ENCODE measurements at regions not wholly inside any gene's neighbourhood (a gene's known extent, or its start where the extent isn't known, plus 50 kb on each side); places are given as distances from the start of the nearest gene placed in this dataset.

DNA sequence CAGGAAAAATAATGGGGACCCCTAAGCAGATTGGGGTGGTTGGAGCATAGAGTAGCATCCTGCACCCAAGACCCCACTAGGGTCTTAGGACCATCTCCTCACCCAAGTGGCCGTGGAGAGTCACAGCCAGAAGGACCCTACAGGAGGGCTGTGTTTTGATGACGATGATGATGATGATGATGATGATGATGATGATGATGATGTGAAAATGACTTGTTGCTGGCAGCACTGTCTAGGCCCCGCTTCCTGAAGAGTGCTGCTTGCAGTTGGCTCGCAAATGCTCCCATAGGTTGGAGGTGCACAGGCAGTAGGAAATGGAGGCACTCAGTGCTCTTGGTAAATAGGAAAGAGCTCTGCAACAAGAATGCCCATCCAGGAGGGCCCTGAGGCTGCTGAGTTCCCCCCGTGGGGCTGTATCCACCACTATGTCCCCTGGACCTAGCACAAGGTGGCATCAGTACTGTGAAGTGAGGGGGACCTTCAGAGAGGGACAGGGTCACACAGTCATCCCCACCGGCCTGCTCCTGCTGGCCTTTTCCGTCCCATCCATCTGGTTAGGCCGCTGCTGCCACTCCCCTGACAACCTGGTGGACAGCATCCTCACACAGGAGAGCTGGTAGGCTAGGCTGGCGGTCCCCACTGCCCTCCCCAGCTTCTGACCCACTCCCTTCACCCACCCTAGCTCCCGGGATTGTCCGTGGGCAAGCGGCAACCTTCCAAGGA is 139.6 kb downstream of the FOXD2 start:
- H4K20me1 ChIP-seq (ENCODE audit: insufficient read depth, low read length, poor library complexity, severe bottlenecking), result no peaks in the 10 kb centered on the region
- no peak overlapping the region for H3K4me2 ChIP-seq (ENCODE audit: low read depth, low read length, poor library complexity, severe bottlenecking)
- no peaks in the 10 kb centered on the region for H3K27me3 ChIP-seq (ENCODE audit: insufficient read depth, low read length, poor library complexity, severe bottlenecking)
- H3K4me1 ChIP-seq (ENCODE audit: insufficient read depth, low read length, poor library complexity, severe bottlenecking), result no peaks in the 10 kb centered on the region
- no peaks in the 10 kb centered on the region for H3F3A ChIP-seq (ENCODE audit: low read depth)
- no peak overlapping the region for H3K9ac ChIP-seq (ENCODE audit: low read depth, low read length, poor library complexity, severe bottlenecking)
- no peaks in the 10 kb centered on the region for H3K36me3 ChIP-seq (ENCODE audit: insufficient read depth, low read length)
- H3K9me3 ChIP-seq (ENCODE audit: insufficient read depth, low read depth, low read length), result no peaks in the 10 kb centered on the region
- no peaks in the 10 kb centered on the region for H3K79me2 ChIP-seq (ENCODE audit: insufficient read depth, low read length)
- TF ChIP-seq, protein P1, sequence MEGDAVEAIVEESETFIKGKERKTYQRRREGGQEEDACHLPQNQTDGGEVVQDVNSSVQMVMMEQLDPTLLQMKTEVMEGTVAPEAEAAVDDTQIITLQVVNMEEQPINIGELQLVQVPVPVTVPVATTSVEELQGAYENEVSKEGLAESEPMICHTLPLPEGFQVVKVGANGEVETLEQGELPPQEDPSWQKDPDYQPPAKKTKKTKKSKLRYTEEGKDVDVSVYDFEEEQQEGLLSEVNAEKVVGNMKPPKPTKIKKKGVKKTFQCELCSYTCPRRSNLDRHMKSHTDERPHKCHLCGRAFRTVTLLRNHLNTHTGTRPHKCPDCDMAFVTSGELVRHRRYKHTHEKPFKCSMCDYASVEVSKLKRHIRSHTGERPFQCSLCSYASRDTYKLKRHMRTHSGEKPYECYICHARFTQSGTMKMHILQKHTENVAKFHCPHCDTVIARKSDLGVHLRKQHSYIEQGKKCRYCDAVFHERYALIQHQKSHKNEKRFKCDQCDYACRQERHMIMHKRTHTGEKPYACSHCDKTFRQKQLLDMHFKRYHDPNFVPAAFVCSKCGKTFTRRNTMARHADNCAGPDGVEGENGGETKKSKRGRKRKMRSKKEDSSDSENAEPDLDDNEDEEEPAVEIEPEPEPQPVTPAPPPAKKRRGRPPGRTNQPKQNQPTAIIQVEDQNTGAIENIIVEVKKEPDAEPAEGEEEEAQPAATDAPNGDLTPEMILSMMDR (conservative IDR thresholded peaks at IDR 0.05; ENCODE audit: low read length), result no peak
- no peak for TF ChIP-seq EZH2phosphoT487 (IDR thresholded peaks at IDR 0.05; ENCODE audit: borderline replicate concordance)
- H3K4me3 ChIP-seq (ENCODE audit: low read length, poor library complexity, severe bottlenecking), result no peak overlapping the region
- no peaks in the 10 kb centered on the region for H3K9me2 ChIP-seq (replicated peaks; ENCODE audit: low read depth, low read length)
- no peak overlapping the region for H2AFZ ChIP-seq (ENCODE audit: low read length)

DNA sequence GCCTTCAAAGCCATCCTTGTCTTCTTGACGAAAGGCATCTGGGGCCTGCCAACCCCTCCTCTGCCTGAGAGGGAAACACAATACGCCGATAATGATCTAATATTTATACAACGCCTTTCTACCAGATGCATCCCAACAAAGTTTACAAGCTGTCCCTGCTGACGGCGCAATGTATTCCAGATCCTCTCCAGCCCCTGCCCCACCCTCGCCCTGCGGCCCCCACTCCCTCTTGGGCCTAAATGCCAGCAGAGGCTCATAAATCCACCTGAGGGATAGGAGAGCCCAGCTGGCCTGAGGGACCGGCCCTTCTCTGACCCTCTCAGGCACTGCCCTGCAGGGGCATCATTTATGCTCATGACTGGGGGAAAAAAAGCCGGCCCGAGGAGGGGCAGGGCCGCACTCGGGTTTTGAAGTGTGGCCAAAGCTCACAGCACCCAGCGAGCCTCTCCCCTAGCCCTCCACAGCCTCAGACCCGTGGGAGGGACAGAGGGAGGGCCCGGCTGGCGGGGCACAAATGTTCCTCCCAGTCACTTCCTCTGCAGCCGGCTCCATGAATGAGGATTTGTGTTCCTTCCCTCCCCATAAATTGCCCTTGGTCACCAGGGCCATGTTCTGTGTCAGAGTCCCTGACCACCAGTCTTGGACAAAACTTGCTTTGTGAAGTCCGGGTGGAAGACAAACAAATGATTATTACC is 140.3 kb downstream of the FOXD2 start:
- Histone ChIP-seq H3K9me2 (replicated peaks; ENCODE audit: low read depth, low read length) (no peaks in the 10 kb centered on the region), H3F3A (ENCODE audit: low read depth) (no peaks in the 10 kb centered on the region), H3K4me1 (ENCODE audit: insufficient read depth, low read length, poor library complexity, severe bottlenecking) (no peaks in the 10 kb centered on the region), H3K4me3 (ENCODE audit: low read length, poor library complexity, severe bottlenecking) (no peak overlapping the region), H2AFZ (ENCODE audit: low read length) (no peak overlapping the region), H3K4me2 (ENCODE audit: low read depth, low read length, poor library complexity, severe bottlenecking) (no peak overlapping the region), H3K9ac (ENCODE audit: low read depth, low read length, poor library complexity, severe bottlenecking) (no peak overlapping the region), H3K9me3 (ENCODE audit: insufficient read depth, low read depth, low read length) (no peaks in the 10 kb centered on the region), H3K79me2 (ENCODE audit: insufficient read depth, low read length) (no peaks in the 10 kb centered on the region), H4K20me1 (ENCODE audit: insufficient read depth, low read length, poor library complexity, severe bottlenecking) (no peaks in the 10 kb centered on the region), H3K36me3 (ENCODE audit: insufficient read depth, low read length) (no peaks in the 10 kb centered on the region), H3K27me3 (ENCODE audit: insufficient read depth, low read length, poor library complexity, severe bottlenecking) (no peaks in the 10 kb centered on the region)
- TF ChIP-seq, protein P1 (conservative IDR thresholded peaks at IDR 0.05; ENCODE audit: low read length), result no peak
- no peak for TF ChIP-seq EZH2phosphoT487 (IDR thresholded peaks at IDR 0.05; ENCODE audit: borderline replicate concordance)

DNA sequence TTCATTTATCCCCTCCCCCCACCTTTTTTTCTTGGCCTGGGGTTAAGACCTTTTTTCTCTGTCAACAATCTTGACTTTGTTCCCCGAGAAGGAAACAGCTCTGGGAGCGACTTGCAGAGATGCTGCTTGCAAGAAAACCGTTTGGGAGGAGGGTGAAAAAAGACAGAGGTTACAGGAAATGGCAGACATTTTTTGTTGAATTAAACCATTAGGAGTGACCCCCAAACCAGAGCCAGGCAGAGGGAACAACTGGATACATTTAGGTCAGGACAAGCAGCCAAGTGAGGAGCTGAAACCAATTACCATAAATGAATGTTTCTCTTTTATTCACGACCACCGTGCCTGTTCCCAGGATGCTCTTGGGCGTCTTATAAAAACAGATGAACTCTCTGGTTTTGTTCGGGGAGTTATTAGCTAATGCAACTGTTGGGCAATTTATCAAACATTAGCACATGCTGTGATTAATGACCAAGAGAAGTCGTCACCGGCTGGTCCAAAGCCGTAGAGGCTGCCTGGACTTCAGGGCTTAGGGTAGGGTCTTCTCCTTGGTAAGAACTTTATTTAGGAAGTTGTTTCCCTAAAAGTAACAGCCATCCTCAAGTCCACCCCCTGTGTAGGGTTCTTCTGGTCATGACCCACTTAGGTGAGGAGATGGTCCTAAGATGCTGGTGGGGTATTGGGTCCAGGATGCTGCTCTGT is 141.0 kb downstream of the FOXD2 start:
- Histone ChIP-seq H3K9ac (ENCODE audit: low read depth, low read length, poor library complexity, severe bottlenecking) (no peak overlapping the region), H3K9me3 (ENCODE audit: insufficient read depth, low read depth, low read length) (no peaks in the 10 kb centered on the region), H2AFZ (ENCODE audit: low read length) (no peak overlapping the region), H3F3A (ENCODE audit: low read depth) (no peaks in the 10 kb centered on the region), H3K27me3 (ENCODE audit: insufficient read depth, low read length, poor library complexity, severe bottlenecking) (no peaks in the 10 kb centered on the region), H3K79me2 (ENCODE audit: insufficient read depth, low read length) (no peaks in the 10 kb centered on the region), H4K20me1 (ENCODE audit: insufficient read depth, low read length, poor library complexity, severe bottlenecking) (no peaks in the 10 kb centered on the region), H3K4me3 (ENCODE audit: low read length, poor library complexity, severe bottlenecking) (no peak overlapping the region), H3K36me3 (ENCODE audit: insufficient read depth, low read length) (no peaks in the 10 kb centered on the region), H3K4me2 (ENCODE audit: low read depth, low read length, poor library complexity, severe bottlenecking) (no peak overlapping the region), H3K4me1 (ENCODE audit: insufficient read depth, low read length, poor library complexity, severe bottlenecking) (no peaks in the 10 kb centered on the region), H3K9me2 (replicated peaks; ENCODE audit: low read depth, low read length) (no peaks in the 10 kb centered on the region)
- TF ChIP-seq, protein P1 (conservative IDR thresholded peaks at IDR 0.05; ENCODE audit: low read length), result no peak
- TF ChIP-seq EZH2phosphoT487 (IDR thresholded peaks at IDR 0.05; ENCODE audit: borderline replicate concordance), result no peak

Measured in Loucy (cell line).